Glomerular visceral epithelial cell (primary cell): ENCODE measurements at regions not wholly inside any gene's neighbourhood (a gene's known extent, or its start where the extent isn't known, plus 50 kb on each side); places are given as distances from the start of the nearest gene placed in this dataset.

ENCODE experiments used
- DNase-seq: peaks from one replicate; pipeline ENCODE4 v3.0.0-alpha.2; 2016; ENCODE audit errors: extremely low spot score

GRCh38 chr9:120136696-120137095 is 443.3 kb downstream of the CDK5RAP2 start:
- no peak for DNase-seq

- DNase-seq, result no peak
Observed at GRCh38 chr9:120117081-120117480, 462.9 kb downstream of the CDK5RAP2 start.

GRCh38 chr9:120110520-120110919 is 469.4 kb downstream of the CDK5RAP2 start:
- no peak for DNase-seq

- DNase-seq, result no peak
Observed at GRCh38 chr9:120109242-120109641, 470.7 kb downstream of the CDK5RAP2 start.

GRCh38 chr9:120107138-120107537 is 472.8 kb downstream of the CDK5RAP2 start:
- no peak for DNase-seq

GRCh38 chr9:120104771-120105170 is 475.2 kb downstream of the CDK5RAP2 start:
- no peak for DNase-seq

GRCh38 chr9:120100595-120100994 is 479.4 kb downstream of the CDK5RAP2 start:
- DNase-seq, result no peak

- DNase-seq, result no peak
Observed at GRCh38 chr9:120099065-120099464, 480.9 kb downstream of the CDK5RAP2 start.

- DNase-seq, result no peak
Observed at GRCh38 chr9:120098584-120098983, 481.4 kb downstream of the CDK5RAP2 start.

- DNase-seq, result no peak
Observed at GRCh38 chr9:120091206-120091605, 488.8 kb downstream of the CDK5RAP2 start.

- DNase-seq, result no peak
Observed at GRCh38 chr9:120080849-120081248, 499.1 kb downstream of the CDK5RAP2 start.

GRCh38 chr9:120078112-120078511 is 501.9 kb downstream of the CDK5RAP2 start:
- DNase-seq, result no peak

- no peak for DNase-seq
Observed at GRCh38 chr9:120071760-120072159, 508.2 kb downstream of the CDK5RAP2 start.

- DNase-seq, result no peak
Observed at GRCh38 chr9:120066315-120066714, 513.7 kb downstream of the CDK5RAP2 start.

GRCh38 chr9:120065151-120065550 is 514.8 kb downstream of the CDK5RAP2 start:
- no peak for DNase-seq

GRCh38 chr9:120045011-120045410 is 535.0 kb downstream of the CDK5RAP2 start:
- no peak for DNase-seq

GRCh38 chr9:120043448-120043847 is 536.5 kb downstream of the CDK5RAP2 start:
- no peak for DNase-seq

- DNase-seq, result no peak
Observed at GRCh38 chr9:120040896-120041295, 539.1 kb downstream of the CDK5RAP2 start.

GRCh38 chr9:120038342-120038741 is 541.6 kb downstream of the CDK5RAP2 start:
- no peak for DNase-seq

- DNase-seq, result no peak
Observed at GRCh38 chr9:120032639-120033038, 547.3 kb downstream of the CDK5RAP2 start.

- no peak for DNase-seq
Observed at GRCh38 chr9:120030847-120031246, 549.1 kb downstream of the CDK5RAP2 start.

GRCh38 chr9:120018550-120018949 is 561.4 kb downstream of the CDK5RAP2 start:
- no peak for DNase-seq

- no peak for DNase-seq
Observed at GRCh38 chr9:120018037-120018436, 561.9 kb downstream of the CDK5RAP2 start.

GRCh38 chr9:120016231-120016630 is 563.7 kb downstream of the CDK5RAP2 start:
- no peak for DNase-seq

GRCh38 chr9:120014796-120015195 is 565.2 kb downstream of the CDK5RAP2 start:
- DNase-seq, result no peak
